ENCODE measurements at regions not wholly inside any gene's neighbourhood (a gene's known extent, or its start where the extent isn't known, plus 50 kb on each side); places are given as distances from the start of the nearest gene placed in this dataset.

DNA sequence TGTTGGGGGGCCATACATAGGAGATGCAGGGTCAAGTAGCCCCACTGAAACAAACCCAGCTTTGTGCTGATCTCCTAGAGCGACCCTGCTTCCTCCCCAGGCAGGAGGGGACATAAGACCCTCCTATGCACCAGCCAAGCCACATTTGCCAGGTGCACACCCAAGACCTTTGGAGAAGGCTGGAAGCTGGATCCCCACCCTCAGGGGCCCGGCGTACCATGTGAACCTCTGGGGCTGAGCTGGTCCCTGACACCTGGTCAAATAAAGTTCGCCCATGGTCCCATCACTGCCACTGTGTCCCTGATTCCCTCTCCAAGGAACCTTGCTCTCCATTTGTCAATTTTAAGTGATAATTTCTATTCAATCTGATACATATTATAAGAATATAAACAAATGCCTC lies 162.1 kb upstream of the VASH1 start:
- Mint-ChIP-seq H3K9me3 (ENCODE audit: low read depth) (peaks cover 6% of the 10 kb centered on the region), H3K4me1 (ENCODE audit: low read depth) (peaks cover 2% of the 10 kb centered on the region), H3K4me3 (ENCODE audit: low read depth) (no peak overlapping the region), H3K27ac (no peak overlapping the region), H3K36me3 (ENCODE audit: insufficient read depth) (no peaks in the 10 kb centered on the region), H3K27me3 (peaks cover 20% of the 10 kb centered on the region)
- no peak for DNase-seq (ENCODE audit: low spot score, unreplicated experiment)
- TF ChIP-seq, protein P1, sequence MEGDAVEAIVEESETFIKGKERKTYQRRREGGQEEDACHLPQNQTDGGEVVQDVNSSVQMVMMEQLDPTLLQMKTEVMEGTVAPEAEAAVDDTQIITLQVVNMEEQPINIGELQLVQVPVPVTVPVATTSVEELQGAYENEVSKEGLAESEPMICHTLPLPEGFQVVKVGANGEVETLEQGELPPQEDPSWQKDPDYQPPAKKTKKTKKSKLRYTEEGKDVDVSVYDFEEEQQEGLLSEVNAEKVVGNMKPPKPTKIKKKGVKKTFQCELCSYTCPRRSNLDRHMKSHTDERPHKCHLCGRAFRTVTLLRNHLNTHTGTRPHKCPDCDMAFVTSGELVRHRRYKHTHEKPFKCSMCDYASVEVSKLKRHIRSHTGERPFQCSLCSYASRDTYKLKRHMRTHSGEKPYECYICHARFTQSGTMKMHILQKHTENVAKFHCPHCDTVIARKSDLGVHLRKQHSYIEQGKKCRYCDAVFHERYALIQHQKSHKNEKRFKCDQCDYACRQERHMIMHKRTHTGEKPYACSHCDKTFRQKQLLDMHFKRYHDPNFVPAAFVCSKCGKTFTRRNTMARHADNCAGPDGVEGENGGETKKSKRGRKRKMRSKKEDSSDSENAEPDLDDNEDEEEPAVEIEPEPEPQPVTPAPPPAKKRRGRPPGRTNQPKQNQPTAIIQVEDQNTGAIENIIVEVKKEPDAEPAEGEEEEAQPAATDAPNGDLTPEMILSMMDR (IDR thresholded peaks at IDR 0.05; ENCODE audit: unreplicated experiment): no peak

DNA sequence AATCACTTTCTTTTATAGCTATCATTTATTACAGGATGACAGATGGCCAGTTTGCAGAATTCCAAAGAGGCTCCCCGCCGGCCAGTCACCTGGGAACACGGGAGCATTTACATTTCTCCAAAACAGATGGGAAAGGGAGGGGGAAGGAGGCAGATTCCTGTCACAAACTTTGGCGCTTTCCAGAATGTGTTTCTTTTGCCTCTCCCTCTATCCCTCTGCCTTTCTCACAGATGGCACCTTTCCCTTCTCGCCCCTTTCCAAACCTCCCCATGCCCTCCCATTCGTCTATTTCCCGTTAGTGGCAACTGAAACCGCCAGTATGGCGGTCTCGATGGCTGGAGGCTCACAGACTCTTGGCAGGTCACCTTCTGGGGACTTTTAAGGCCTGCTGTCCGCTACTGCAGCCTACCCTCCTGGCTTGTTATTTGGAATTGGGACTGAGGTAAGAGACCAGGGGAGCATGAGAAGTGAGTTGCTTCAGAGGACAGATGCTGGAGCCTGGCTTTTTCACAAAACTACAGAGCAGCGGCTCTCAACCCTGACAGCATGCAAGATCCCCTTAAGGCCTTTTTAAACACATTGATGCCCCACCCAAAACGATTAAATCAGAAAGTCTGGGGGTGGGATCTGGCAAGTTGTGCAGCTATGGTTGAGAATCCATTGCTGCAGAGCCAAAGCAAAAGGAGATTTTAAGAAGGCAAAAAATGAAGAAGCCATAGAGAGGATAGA lies 161.5 kb upstream of the VASH1 start:
- DNase-seq (ENCODE audit: low spot score, unreplicated experiment): no peak
- H3K27ac Mint-ChIP-seq: no peak overlapping the region
- no peak overlapping the region for H3K4me3 Mint-ChIP-seq (ENCODE audit: low read depth)
- no peaks in the 10 kb centered on the region for H3K36me3 Mint-ChIP-seq (ENCODE audit: insufficient read depth)
- peaks cover 6% of the 10 kb centered on the region for H3K9me3 Mint-ChIP-seq (ENCODE audit: low read depth)
- H3K27me3 Mint-ChIP-seq: peaks cover 26% of the 10 kb centered on the region
- peaks cover 2% of the 10 kb centered on the region for H3K4me1 Mint-ChIP-seq (ENCODE audit: low read depth)
- TF ChIP-seq, protein P1 (IDR thresholded peaks at IDR 0.05; ENCODE audit: unreplicated experiment): no peak

DNA sequence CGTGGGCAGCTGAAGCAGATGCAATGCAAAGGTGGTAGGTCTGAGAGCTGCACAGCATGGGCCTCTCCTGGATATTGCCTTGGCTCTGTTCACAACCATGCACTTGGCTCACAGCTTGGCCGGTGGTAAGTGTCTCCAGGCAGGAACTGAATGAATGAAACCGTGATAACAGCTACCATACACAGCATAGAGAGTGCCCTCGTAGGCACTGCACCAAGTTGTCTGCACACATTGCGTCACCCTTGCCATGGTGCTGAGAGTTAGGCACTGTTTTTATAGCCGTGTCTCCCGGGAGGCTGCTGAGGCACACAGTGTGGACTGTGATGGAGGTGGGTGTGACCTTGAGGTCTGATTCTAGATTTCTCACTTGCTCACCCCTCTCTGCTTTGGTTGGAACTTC lies 157.6 kb upstream of the VASH1 start:
- Mint-ChIP-seq H3K36me3 (ENCODE audit: insufficient read depth) (no peaks in the 10 kb centered on the region), H3K9me3 (ENCODE audit: low read depth) (peaks cover 6% of the 10 kb centered on the region), H3K4me3 (ENCODE audit: low read depth) (no peak overlapping the region), H3K27me3 (peaks cover 21% of the 10 kb centered on the region), H3K27ac (no peak overlapping the region), H3K4me1 (ENCODE audit: low read depth) (peaks cover 1% of the 10 kb centered on the region)
- DNase-seq (ENCODE audit: low spot score, unreplicated experiment): no peak
- TF ChIP-seq, protein P1 (IDR thresholded peaks at IDR 0.05; ENCODE audit: unreplicated experiment): no peak

DNA sequence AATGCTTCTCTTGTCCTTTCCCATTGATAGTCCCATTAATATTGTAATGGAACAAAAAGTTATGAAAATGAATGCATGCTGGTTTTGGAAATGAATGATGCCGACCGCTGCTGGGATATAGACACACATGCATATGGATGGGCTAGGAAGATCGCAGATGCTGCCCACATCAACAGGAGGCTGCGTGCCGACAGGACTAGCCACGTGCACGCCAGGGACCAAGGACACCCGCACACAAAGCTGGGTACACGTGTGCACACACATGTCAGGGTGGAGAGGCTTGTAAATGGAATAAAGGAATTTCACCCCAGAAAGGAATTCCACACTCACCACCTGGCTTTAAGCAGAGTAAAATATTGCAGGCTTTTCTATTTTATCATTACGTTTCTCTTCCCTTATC lies 153.8 kb upstream of the VASH1 start:
- no peaks in the 10 kb centered on the region for H3K36me3 Mint-ChIP-seq (ENCODE audit: insufficient read depth)
- H3K27me3 Mint-ChIP-seq: peaks cover 31% of the 10 kb centered on the region
- TF ChIP-seq, protein P1 (IDR thresholded peaks at IDR 0.05; ENCODE audit: unreplicated experiment): no peak
- DNase-seq (ENCODE audit: low spot score, unreplicated experiment): no peak
- H3K27ac Mint-ChIP-seq: no peak overlapping the region
- no peaks in the 10 kb centered on the region for H3K9me3 Mint-ChIP-seq (ENCODE audit: low read depth)
- H3K4me1 Mint-ChIP-seq (ENCODE audit: low read depth): no peaks in the 10 kb centered on the region
- no peak overlapping the region for H3K4me3 Mint-ChIP-seq (ENCODE audit: low read depth)

DNA sequence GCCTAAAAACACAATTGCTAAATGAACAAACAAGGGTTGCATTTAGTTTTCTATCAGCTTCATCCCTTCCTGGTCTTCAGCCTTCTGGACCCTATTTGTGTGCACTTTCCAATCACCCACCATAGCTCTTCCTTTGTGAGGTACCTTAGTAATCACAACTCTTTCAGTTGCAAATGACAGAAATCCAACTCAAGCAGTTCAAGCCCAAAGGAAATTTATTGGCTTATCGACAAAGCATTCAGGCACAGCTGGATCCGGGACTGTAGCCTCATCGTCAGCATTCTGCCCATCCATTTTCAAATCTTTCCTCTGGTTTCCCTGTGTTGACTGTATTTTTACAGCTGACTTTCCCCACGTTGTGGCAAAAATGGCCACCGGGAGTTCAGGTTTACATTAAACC lies 148.6 kb upstream of the VASH1 start:
- H3K27ac Mint-ChIP-seq: no peak overlapping the region
- H3K4me3 Mint-ChIP-seq (ENCODE audit: low read depth): no peak overlapping the region
- no peaks in the 10 kb centered on the region for H3K4me1 Mint-ChIP-seq (ENCODE audit: low read depth)
- peaks cover 22% of the 10 kb centered on the region for H3K27me3 Mint-ChIP-seq
- no peak for DNase-seq (ENCODE audit: low spot score, unreplicated experiment)
- TF ChIP-seq, protein P1 (IDR thresholded peaks at IDR 0.05; ENCODE audit: unreplicated experiment): no peak
- no peaks in the 10 kb centered on the region for H3K36me3 Mint-ChIP-seq (ENCODE audit: insufficient read depth)
- peaks cover 7% of the 10 kb centered on the region for H3K9me3 Mint-ChIP-seq (ENCODE audit: low read depth)
